RPMI8226 (cell line): ENCODE measurements at regions not wholly inside any gene's neighbourhood (a gene's known extent, or its start where the extent isn't known, plus 50 kb on each side); places are given as distances from the start of the nearest gene placed in this dataset.
"Not testable (repeated sequence)": the region's sequence is repeated elsewhere in the genome, so short reads cannot be mapped to it uniquely, and the experiment has no call there.

ENCODE experiments used
- DNase-seq: peaks from one replicate; pipeline ENCODE4 v3.0.0-alpha.2; 2015

- DNase-seq, result no peak
Measured at GRCh38 chr2:133888107-133888506, 319.8 kb upstream of the NCKAP5 start.

GRCh38 chr2:133888621-133889219 lies 320.5 kb upstream of the NCKAP5 start:
- no peak for DNase-seq

- DNase-seq, result no peak
Measured at GRCh38 chr2:133892352-133892913, 324.2 kb upstream of the NCKAP5 start.

- no peak for DNase-seq
Measured at GRCh38 chr2:133894429-133894828, 326.2 kb upstream of the NCKAP5 start.

GRCh38 chr2:133897838-133898237 lies 329.6 kb upstream of the NCKAP5 start:
- DNase-seq, result not testable (repeated sequence)

GRCh38 chr2:133900909-133901308 lies 332.6 kb upstream of the NCKAP5 start:
- no peak for DNase-seq

GRCh38 chr2:133906396-133906795 lies 338.1 kb upstream of the NCKAP5 start:
- DNase-seq, result no peak

- DNase-seq, result no peak
Measured at GRCh38 chr2:133906926-133907325, 338.7 kb upstream of the NCKAP5 start.

GRCh38 chr2:133908171-133908570 lies 339.9 kb upstream of the NCKAP5 start:
- no peak for DNase-seq

GRCh38 chr2:133918141-133918540 lies 335.7 kb upstream of the MGAT5 start:
- DNase-seq, result no peak

- no peak for DNase-seq
Measured at GRCh38 chr2:133919285-133919684, 334.6 kb upstream of the MGAT5 start.

- no peak for DNase-seq
Measured at GRCh38 chr2:133927894-133928293, 326.0 kb upstream of the MGAT5 start.

GRCh38 chr2:133936096-133936495 lies 317.8 kb upstream of the MGAT5 start:
- no peak for DNase-seq

GRCh38 chr2:133936601-133937000 lies 317.3 kb upstream of the MGAT5 start:
- DNase-seq, result no peak

- no peak for DNase-seq
Measured at GRCh38 chr2:133937669-133938068, 316.2 kb upstream of the MGAT5 start.

GRCh38 chr2:133940134-133940533 lies 313.7 kb upstream of the MGAT5 start:
- no peak for DNase-seq

GRCh38 chr2:133941666-133942065 lies 312.2 kb upstream of the MGAT5 start:
- no peak for DNase-seq

- DNase-seq, result no peak
Measured at GRCh38 chr2:133942398-133942797, 311.5 kb upstream of the MGAT5 start.

- DNase-seq, result no peak
Measured at GRCh38 chr2:133943108-133943507, 310.8 kb upstream of the MGAT5 start.

- no peak for DNase-seq
Measured at GRCh38 chr2:133945089-133945488, 308.8 kb upstream of the MGAT5 start.

- DNase-seq, result no peak
Measured at GRCh38 chr2:133947057-133947456, 306.8 kb upstream of the MGAT5 start.

- DNase-seq, result no peak
Measured at GRCh38 chr2:133948610-133949290, 305.1 kb upstream of the MGAT5 start.

- no peak for DNase-seq
Measured at GRCh38 chr2:133949595-133949994, 304.3 kb upstream of the MGAT5 start.

GRCh38 chr2:133951209-133951608 lies 302.7 kb upstream of the MGAT5 start:
- no peak for DNase-seq

- DNase-seq, result no peak
Measured at GRCh38 chr2:133952420-133952819, 301.5 kb upstream of the MGAT5 start.
